Testis (tissue), 2 donors: ENCODE measurements at regions not wholly inside any gene's neighbourhood (a gene's known extent, or its start where the extent isn't known, plus 50 kb on each side); places are given as distances from the start of the nearest gene placed in this dataset.

Source experiments
- CTCF ChIP-seq, 3 experiments: fragments of 450-650 bp in 2 of 3; fragments of 200-600 bp in 1 of 3; sonication (generic) in 1 of 3; IDR thresholded peaks; one replicate each; pipeline ENCODE4 v1.5.1; 2016 to 2019; ENCODE audit warnings: antibody characterized with exemption in 3 of 3, mild to moderate bottlenecking in 2 of 3, moderate library complexity in 1 of 3
- POLR2A ChIP-seq: fragments of 450-650 bp; IDR thresholded peaks from one replicate; pipeline ENCODE4 v1.6.1; 2017; ENCODE audit warnings: antibody characterized with exemption, mild to moderate bottlenecking, moderate library complexity

GRCh38 chr7:153002115-153002514 is 242.6 kb downstream of the ACTR3B start:
- TF ChIP-seq CTCF (IDR thresholded peaks at IDR 0.05) (no peak), POLR2A (no peak)
